ENCODE measurements at regions not wholly inside any gene's neighbourhood (a gene's known extent, or its start where the extent isn't known, plus 50 kb on each side); places are given as distances from the start of the nearest gene placed in this dataset.

GRCh38 chr2:120440521-120441350, 94.8 kb downstream of the INHBB start:
- DNase-seq (ENCODE audit: low read depth in 2 of 2), result no peak

GRCh38 chr2:120441351-120441700, 95.4 kb downstream of the INHBB start:
- no peak for DNase-seq (ENCODE audit: low read depth in 2 of 2)

- no peak for DNase-seq (ENCODE audit: low read depth in 2 of 2)
Measured at GRCh38 chr2:120441744-120442471, 96.0 kb downstream of the INHBB start.

DNA sequence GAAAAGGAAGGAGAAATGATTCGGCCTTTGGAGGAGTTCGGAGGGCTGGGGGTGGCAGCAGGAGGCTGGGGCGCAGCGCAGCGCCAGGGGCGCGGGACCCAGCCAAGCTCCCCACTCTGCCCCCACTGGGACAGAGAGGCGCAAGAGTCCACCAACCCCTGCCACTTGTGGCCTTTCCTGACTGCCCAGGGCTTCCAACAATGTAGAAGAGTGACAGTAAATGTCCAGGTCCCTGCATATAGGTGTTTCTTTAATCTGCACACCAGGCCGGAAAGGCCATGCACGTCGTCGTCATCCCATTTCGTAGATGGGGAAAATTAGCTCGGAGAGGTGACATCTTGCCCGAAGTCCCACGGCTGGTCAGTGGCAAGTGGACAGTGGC, 96.6 kb downstream of the INHBB start:
- DNase-seq (ENCODE audit: low read depth in 2 of 2), result no peak

DNA sequence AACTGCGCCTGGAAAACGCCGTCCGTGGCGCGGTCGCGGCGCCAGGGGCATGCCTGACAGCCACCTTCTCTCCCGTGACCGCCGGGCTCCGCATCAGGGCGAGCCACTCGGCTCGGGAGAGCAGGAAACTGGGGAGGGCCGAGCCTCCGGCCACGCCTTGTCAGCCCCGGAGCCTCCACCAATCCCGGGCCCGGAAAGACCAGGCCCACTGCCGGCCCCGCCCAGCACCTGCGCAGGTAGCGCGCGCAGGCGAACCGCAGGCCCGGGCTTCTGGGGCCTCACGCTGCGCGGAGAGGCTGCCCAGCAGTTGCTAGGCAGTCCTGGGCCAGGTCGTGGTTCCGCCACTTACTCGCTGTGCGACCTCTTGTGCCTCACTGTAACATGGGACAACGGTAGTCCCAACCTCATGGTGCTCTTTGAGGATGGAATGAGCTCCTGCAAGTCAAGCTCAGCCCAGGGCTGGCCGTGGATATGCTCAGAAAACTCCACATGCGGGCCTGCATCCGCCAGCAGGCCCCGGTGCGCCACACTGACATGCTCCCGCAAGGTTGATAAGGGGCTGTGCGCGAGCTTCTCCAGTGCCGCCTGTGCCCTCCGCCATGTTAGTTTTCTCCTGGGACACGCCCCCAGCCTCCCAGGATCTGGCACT, 97.1 kb downstream of the INHBB start:
- no peak for DNase-seq (ENCODE audit: low read depth in 2 of 2)

- no peak for DNase-seq (ENCODE audit: low read depth in 2 of 2)
Measured at GRCh38 chr2:120443946-120444345, 98.0 kb downstream of the INHBB start.

- no peak for DNase-seq (ENCODE audit: low read depth in 2 of 2)
Measured at GRCh38 chr2:120444691-120445240, 98.8 kb downstream of the INHBB start.

DNA sequence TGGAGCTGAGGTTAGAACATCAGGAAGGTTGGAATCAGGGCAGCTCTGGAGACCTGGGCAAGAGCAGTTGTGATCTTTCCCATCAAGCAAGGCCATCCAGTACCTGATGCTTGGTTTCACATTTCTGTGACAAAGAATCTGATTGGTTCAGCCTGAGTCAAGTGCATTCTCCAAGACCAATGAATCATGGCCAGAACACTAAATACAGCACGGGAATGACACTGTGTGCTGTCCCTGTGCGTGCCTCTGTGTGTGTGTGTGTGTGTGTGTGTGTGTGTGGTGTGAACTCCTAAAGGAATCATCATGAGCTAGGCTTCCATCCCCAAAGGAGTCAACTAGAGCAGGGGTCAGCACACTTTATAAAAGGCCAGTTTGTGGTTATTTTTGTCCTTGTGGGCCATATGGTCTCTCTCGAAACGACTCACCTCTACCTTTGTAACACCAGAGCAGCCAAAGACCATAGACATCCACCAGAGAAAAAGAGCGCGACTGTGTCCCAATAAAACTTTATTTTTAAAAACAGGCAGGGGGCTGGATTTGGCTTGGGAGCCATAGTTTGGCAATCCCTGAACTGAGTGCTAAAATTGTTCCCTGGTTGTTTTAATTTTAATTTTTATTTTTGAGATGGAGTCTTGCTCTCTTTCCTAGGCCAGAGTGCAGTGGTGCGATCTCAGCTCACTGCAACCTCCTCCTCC, 99.7 kb downstream of the INHBB start:
- no peak for DNase-seq (ENCODE audit: low read depth in 2 of 2)

DNA sequence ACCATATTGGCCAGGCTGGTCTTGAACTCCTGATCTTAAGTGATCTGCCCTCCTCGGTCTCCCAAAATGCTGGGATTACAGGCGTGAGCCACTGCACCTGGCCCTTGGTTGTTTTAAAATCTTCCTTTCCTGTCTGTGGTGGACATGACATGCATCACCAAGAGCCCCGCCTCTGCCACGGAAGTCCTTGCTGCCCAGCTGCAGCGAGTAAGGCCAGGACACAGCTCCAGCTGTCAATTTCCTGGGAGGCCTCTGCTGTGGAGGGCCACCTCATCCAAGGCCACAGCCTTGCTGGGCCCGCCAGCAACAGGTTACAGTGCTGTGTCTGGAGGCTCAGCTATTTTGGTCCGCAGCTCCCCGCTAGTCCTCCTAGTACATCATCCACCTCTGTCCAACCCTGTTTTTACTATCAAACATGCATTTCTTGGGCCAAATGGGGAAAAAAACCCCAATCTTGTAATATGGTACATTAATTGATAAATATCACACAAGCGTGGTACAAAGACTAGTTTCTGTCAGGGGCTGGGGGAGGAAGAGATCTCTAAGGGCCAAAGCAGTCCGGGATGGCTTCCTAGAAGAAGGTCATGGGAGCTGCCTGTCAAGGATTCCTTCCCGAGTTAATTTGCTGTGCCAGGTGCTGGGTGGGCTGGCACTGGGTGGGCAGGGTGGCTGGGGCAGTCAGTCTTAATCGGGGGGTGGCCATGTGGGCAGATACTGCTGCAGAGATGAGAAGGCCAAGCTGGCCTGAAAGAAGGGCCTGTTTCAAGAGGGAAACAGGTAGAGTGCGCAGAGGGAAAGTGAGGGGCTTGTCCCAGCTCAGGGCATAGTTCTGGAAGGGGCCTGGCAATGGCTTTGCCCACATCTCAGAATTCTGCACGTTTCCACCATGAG, 100.5 kb downstream of the INHBB start:
- no peak for DNase-seq (ENCODE audit: low read depth in 2 of 2)

DNA sequence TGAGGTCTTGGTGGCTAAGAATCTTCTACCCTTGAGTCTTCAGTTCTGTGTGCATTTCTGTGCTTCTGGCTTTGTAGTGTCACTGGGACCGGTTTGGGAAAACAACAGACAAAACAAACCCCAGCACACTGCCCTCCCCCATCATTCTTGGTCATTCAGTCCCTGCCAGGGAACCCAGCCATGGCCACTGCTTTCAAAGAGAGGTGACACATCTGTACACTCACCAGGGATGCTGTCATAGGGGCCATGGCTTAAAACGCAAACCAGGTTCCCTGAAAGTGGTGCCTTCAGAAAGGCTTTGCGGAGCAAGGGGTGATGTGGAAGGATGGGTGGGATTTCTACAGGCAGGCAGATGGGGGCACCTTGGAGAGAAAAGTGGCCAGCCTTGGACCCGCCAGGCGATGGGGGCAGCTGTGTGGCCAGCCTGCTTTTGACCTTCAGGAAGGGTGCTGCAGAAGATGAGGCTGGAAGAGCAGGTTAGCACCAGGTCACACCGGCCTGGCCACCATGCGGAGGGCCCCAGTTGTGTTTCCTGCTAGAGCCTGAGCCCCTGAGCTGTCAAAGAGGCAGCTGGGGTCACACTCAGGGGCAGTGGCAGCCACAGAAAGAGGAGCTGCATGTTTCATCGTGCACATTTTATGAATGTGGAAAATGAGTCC, 101.3 kb downstream of the INHBB start:
- DNase-seq (ENCODE audit: low read depth in 2 of 2), result no peak

- DNase-seq (ENCODE audit: low read depth in 2 of 2), result no peak
Measured at GRCh38 chr2:120448436-120448835, 102.5 kb downstream of the INHBB start.

DNA sequence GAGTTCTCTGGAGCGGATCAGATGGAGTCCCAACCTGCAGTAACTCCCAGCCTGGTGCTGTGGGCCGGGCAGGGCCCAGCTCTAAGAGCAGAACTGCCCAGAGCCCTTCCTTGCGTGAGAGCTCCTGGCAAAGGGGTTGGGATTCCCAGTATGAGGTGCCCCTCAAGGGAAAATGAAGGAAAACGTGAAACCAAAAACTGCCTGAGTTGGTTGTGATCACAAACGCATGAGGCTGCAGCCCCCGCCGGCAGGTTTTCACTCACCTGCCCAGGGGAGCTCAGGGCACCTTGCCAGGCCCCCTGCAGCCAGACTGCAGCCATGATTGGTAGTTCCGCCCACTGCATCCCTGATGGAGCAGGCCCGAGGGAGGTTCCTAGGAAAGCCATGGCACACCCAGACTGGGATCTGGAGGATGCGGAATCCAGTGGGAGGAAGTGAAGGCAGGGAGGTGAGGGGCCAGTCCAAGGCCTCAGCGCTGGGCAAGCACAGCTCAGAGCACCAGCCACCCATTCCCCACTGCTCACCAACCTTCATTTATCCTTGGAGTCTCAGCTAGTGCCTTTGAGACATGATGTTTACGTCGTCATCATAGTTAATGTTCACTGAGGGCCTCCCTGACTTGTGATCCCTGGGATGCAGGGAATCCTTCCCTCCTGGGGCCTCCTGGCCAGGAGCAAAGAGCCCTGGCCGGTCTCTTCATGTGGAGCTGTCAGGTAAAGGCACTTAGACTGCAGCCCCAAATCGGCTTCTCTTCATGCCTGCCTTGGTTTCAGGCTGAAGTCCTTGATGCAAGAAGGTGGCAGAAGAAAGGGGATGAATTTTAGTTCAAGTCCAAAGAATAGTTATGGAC, 103.2 kb downstream of the INHBB start:
- no peak for DNase-seq (ENCODE audit: low read depth in 2 of 2)

- no peak for DNase-seq (ENCODE audit: low read depth in 2 of 2)
Measured at GRCh38 chr2:120450196-120450820, 104.4 kb downstream of the INHBB start.

DNA sequence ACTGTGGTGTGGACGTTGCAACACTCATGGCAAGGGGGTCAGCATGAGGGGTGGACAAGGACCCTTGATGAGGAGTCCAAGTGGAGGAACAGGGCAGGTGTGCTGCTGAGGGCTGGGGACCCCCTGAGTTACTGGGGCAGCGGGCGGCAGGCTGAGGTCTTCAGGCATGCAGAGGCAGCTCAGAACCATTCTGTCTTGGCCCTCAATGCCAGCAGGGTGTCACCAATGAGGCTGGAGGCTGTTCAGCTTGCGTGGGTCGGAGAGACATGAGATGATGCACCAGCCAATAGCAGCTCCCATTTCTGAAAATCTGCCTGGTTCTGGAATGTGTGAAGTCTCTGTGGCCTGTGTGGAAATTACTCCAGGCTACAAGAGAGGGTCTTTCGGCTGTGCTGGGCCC, 105.4 kb downstream of the INHBB start:
- no peak for DNase-seq (ENCODE audit: low read depth in 2 of 2)

DNA sequence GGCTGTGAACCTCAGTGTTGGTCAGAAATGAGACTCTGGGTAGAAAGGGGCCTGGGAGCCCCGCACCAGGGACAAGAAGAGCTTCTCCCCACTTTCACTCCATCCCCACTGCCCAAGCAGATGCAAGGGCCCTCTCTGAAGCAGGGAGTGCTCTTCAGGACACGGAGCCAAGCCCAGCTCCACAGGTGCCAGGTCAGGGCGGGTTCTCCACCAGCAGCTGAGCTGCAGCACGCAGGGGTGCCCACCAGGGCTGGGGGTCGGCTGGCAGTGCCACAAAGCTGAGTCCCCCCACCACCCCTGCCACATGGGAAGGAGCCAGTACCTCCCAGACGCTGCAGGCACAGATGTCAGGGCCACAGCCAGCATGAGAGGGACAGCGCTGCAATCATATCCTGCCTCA, 106.2 kb downstream of the INHBB start:
- DNase-seq (ENCODE audit: low read depth in 2 of 2), result no peak

DNA sequence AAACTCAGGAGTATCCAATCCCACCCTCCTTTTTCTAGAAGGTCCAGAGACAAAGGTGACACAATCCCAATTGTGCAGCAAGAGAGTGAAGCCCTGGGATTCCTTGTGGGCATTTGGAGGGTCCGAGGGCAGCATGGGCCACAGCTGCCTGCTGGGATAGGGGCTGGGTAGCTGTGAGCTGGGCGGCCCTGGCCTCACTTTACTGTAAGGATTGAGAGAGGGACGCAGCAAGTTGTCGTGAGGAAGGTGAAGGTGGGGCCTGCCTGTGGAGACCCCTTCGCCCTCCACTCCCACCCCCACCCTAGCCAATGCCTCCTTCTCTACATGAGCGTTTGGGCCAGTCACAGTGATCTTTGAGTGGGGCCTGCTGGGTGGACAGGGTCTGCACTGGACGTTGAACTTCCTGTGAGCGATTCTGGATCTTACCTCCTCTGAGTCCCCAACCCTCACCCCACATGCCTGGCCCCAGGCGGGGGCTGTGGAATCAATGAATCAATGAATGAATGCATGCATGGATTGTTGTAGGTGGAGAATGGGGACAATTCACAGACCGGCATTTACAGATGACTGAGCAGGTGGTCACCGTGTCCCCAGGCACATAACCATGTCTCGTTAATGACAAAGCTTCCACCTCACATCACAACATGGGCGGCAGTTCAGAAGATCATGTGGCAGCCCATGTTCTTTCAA, 107.2 kb downstream of the INHBB start:
- DNase-seq (ENCODE audit: low read depth in 2 of 2), result no peak

DNA sequence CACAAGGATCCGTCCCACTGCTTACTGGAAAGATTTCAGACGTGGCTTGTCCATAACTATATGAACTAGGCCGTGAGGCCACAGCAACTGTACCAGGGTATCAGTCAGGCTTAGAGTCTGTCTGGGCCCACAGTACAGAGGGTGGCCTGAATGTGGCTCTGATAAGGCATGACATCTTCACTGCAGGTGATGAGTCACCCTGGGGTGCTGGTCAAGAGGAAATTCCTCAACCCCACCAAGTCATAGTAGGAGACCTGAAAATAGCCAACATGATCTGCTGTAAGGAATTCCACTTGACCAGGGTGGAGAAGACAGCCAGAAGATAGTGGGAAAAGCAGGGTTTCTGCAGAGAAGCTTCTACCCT, 107.7 kb downstream of the INHBB start:
- no peak for DNase-seq (ENCODE audit: low read depth in 2 of 2)

GRCh38 chr2:120454654-120455385, 108.9 kb downstream of the INHBB start:
- no peak for DNase-seq (ENCODE audit: low read depth in 2 of 2)

Data from stimulated activated CD8-positive, alpha-beta memory T cell treated with anti-CD3 and anti-CD28 coated beads, Interleukin-7, amount 100 ng/mL, for 1 hour (primary cell).